OCI-LY3 (cell line): ENCODE measurements at regions not wholly inside any gene's neighbourhood (a gene's known extent, or its start where the extent isn't known, plus 50 kb on each side); places are given as distances from the start of the nearest gene placed in this dataset.

Experiments
- EZH2phosphoT487 ChIP-seq: fragments of 200-600 bp; shearing (Covaris generic); IDR thresholded peaks from 2 replicates; pipeline ENCODE4 v1.6.1; 2018; ENCODE audit warnings: antibody characterized with exemption, mixed run types, low read depth
- TF ChIP-seq, protein P1 (sequence below): fragments of 200-600, 300-600 bp; sonication (generic); IDR thresholded peaks from 2 replicates; pipeline ENCODE4 v1.5.1; 2014; ENCODE audit warnings: antibody characterized with exemption, low read length, low read depth

- TF ChIP-seq, protein P1, sequence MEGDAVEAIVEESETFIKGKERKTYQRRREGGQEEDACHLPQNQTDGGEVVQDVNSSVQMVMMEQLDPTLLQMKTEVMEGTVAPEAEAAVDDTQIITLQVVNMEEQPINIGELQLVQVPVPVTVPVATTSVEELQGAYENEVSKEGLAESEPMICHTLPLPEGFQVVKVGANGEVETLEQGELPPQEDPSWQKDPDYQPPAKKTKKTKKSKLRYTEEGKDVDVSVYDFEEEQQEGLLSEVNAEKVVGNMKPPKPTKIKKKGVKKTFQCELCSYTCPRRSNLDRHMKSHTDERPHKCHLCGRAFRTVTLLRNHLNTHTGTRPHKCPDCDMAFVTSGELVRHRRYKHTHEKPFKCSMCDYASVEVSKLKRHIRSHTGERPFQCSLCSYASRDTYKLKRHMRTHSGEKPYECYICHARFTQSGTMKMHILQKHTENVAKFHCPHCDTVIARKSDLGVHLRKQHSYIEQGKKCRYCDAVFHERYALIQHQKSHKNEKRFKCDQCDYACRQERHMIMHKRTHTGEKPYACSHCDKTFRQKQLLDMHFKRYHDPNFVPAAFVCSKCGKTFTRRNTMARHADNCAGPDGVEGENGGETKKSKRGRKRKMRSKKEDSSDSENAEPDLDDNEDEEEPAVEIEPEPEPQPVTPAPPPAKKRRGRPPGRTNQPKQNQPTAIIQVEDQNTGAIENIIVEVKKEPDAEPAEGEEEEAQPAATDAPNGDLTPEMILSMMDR: no peak
- no peak for TF ChIP-seq EZH2phosphoT487
Observed at GRCh38 chr4:8721621-8722020, 129.1 kb downstream of the CPZ start.
